WTC11 (cell line): ENCODE measurements at regions not wholly inside any gene's neighbourhood (a gene's known extent, or its start where the extent isn't known, plus 50 kb on each side); places are given as distances from the start of the nearest gene placed in this dataset.

Experiments
- ETV6 ChIP-seq: sonication (generic); formaldehyde crosslinking; IDR thresholded peaks from 2 replicates; pipeline ENCODE4 v1.8.1; 2022; ENCODE audit warnings: mild to moderate bottlenecking, missing genetic modification reagents
- FOXJ3 ChIP-seq: sonication (generic); formaldehyde crosslinking; IDR thresholded peaks from 2 replicates; pipeline ENCODE4 v1.9.0; 2021; ENCODE audit warnings: missing genetic modification reagents, mild to moderate bottlenecking, borderline replicate concordance
- NR2C2 ChIP-seq: sonication (generic); formaldehyde crosslinking; IDR thresholded peaks from 2 replicates; pipeline ENCODE4 v1.8.0; 2022; ENCODE audit warnings: mild to moderate bottlenecking, missing genetic modification reagents
- RELA ChIP-seq: sonication (generic); formaldehyde crosslinking; IDR thresholded peaks from 2 replicates; pipeline ENCODE4 v1.8.1; 2022; ENCODE audit warnings: missing genetic modification reagents, mild to moderate bottlenecking, borderline replicate concordance
- SP1 ChIP-seq: sonication (generic); formaldehyde crosslinking; conservative IDR thresholded peaks from 2 replicates; pipeline ENCODE4 v1.8.1; 2022; ENCODE audit warnings: missing genetic modification reagents
- TEAD1 ChIP-seq: sonication (generic); formaldehyde crosslinking; IDR thresholded peaks from 2 replicates; pipeline ENCODE4 v1.8.0; 2022; ENCODE audit warnings: mild to moderate bottlenecking, missing genetic modification reagents
- TF ChIP-seq, protein P1 (sequence below): fragments of 200-600 bp; IDR thresholded peaks from 2 replicates; pipeline ENCODE4 v1.8.0; 2022; ENCODE audit warnings: antibody characterized with exemption
- TF ChIP-seq, protein P2 (sequence below): sonication (generic); formaldehyde crosslinking; IDR thresholded peaks from 2 replicates; pipeline ENCODE4 v1.8.0; 2022; ENCODE audit warnings: mild to moderate bottlenecking, missing genetic modification reagents
- TF ChIP-seq, protein P3 (sequence below): sonication (generic); formaldehyde crosslinking; IDR thresholded peaks from 2 replicates; pipeline ENCODE4 v1.8.1; 2022; ENCODE audit warnings: mild to moderate bottlenecking, missing genetic modification reagents, moderate library complexity, borderline replicate concordance

DNA sequence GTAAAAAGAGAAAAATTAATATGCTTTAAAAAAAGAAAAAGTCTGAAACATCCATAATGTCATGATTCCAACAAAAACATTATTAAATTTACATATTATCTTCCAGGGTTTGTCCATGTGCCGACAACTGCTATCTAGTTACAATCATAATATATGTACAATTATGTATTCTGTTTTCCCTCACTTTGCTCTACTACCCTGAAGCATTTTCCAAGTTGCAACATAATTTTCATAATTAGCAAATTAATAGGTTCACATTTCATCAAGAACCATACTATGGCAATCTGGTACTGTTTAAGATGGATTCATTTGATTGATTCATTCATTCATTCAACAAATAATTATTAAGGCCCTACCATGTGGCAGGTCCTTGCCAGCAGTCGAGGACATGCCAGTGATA, 128.9 kb upstream of the LEF1 start:
- TF ChIP-seq TEAD1 (CRISPR knock-in tag): no peak
- TF ChIP-seq, protein P1, sequence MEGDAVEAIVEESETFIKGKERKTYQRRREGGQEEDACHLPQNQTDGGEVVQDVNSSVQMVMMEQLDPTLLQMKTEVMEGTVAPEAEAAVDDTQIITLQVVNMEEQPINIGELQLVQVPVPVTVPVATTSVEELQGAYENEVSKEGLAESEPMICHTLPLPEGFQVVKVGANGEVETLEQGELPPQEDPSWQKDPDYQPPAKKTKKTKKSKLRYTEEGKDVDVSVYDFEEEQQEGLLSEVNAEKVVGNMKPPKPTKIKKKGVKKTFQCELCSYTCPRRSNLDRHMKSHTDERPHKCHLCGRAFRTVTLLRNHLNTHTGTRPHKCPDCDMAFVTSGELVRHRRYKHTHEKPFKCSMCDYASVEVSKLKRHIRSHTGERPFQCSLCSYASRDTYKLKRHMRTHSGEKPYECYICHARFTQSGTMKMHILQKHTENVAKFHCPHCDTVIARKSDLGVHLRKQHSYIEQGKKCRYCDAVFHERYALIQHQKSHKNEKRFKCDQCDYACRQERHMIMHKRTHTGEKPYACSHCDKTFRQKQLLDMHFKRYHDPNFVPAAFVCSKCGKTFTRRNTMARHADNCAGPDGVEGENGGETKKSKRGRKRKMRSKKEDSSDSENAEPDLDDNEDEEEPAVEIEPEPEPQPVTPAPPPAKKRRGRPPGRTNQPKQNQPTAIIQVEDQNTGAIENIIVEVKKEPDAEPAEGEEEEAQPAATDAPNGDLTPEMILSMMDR: no peak
- no peak for TF ChIP-seq NR2C2
- TF ChIP-seq, protein P2, sequence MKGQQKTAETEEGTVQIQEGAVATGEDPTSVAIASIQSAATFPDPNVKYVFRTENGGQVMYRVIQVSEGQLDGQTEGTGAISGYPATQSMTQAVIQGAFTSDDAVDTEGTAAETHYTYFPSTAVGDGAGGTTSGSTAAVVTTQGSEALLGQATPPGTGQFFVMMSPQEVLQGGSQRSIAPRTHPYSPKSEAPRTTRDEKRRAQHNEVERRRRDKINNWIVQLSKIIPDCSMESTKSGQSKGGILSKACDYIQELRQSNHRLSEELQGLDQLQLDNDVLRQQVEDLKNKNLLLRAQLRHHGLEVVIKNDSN (CRISPR knock-in tag): no peak
- TF ChIP-seq, protein P3, sequence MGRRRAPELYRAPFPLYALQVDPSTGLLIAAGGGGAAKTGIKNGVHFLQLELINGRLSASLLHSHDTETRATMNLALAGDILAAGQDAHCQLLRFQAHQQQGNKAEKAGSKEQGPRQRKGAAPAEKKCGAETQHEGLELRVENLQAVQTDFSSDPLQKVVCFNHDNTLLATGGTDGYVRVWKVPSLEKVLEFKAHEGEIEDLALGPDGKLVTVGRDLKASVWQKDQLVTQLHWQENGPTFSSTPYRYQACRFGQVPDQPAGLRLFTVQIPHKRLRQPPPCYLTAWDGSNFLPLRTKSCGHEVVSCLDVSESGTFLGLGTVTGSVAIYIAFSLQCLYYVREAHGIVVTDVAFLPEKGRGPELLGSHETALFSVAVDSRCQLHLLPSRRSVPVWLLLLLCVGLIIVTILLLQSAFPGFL: no peak
- no peak for TF ChIP-seq SP1 (CRISPR knock-in tag)
- no peak for TF ChIP-seq RELA (CRISPR knock-in tag)
- no peak for TF ChIP-seq FOXJ3 (CRISPR knock-in tag)
- TF ChIP-seq ETV6 (CRISPR knock-in tag): no peak
